ENCODE measurements at regions not wholly inside any gene's neighbourhood (a gene's known extent, or its start where the extent isn't known, plus 50 kb on each side); places are given as distances from the start of the nearest gene placed in this dataset.

GRCh38 chr1:157360023-157360390 lies 192.3 kb downstream of the FCRL5 start:
- intact Hi-C loops (cut with DNase I): no loop called here

GRCh38 chr1:157359314-157360022 lies 192.8 kb downstream of the FCRL5 start:
- no peaks in the 10 kb centered on the region for H3K4me1 ChIP-seq (replicated peaks)
- no peaks in the 10 kb centered on the region for H3K27me3 ChIP-seq (replicated peaks; ENCODE audit: insufficient read depth)
- no peak overlapping the region for H3K27ac ChIP-seq
- no peak for DNase-seq (ENCODE audit: low spot score)
- no peaks in the 10 kb centered on the region for H3K9me3 ChIP-seq
- H3K4me3 ChIP-seq: no peak overlapping the region
- intact Hi-C loops (cut with DNase I): no loop called here
- TF ChIP-seq CTCF (IDR thresholded peaks at IDR 0.05) (no peak), POLR2AphosphoS5 (IDR thresholded peaks at IDR 0.05) (no peak), POLR2A (IDR thresholded peaks at IDR 0.05) (no peak)
- no peaks in the 10 kb centered on the region for H3K36me3 ChIP-seq
- 87% methylated on average over 4 of the region's 4 CpGs for WGBS

More at GRCh38 chr1:157360023-157360390, 192.3 kb downstream of the FCRL5 start:
- no peaks in the 10 kb centered on the region for H3K4me1 ChIP-seq (replicated peaks)
- H3K4me3 ChIP-seq: no peak overlapping the region
- no peaks in the 10 kb centered on the region for H3K27me3 ChIP-seq (replicated peaks; ENCODE audit: insufficient read depth)
- DNase-seq (ENCODE audit: low spot score): no peak
- H3K9me3 ChIP-seq: no peaks in the 10 kb centered on the region
- TF ChIP-seq POLR2AphosphoS5 (IDR thresholded peaks at IDR 0.05) (no peak), POLR2A (IDR thresholded peaks at IDR 0.05) (no peak), CTCF (IDR thresholded peaks at IDR 0.05) (no peak)
- H3K27ac ChIP-seq: no peak overlapping the region
- H3K36me3 ChIP-seq: no peaks in the 10 kb centered on the region

GRCh38 chr1:157357111-157357510 lies 195.2 kb downstream of the FCRL5 start:
- TF ChIP-seq CTCF (IDR thresholded peaks at IDR 0.05) (no peak), POLR2A (IDR thresholded peaks at IDR 0.05) (no peak), POLR2AphosphoS5 (IDR thresholded peaks at IDR 0.05) (no peak)
- DNase-seq (ENCODE audit: low spot score): no peak
- Histone ChIP-seq H3K36me3 (no peaks in the 10 kb centered on the region), H3K4me3 (no peak overlapping the region), H3K4me1 (replicated peaks) (no peaks in the 10 kb centered on the region), H3K27me3 (replicated peaks; ENCODE audit: insufficient read depth) (no peaks in the 10 kb centered on the region), H3K27ac (no peak overlapping the region), H3K9me3 (no peaks in the 10 kb centered on the region)
- intact Hi-C loops (cut with DNase I): no loop called here
- 79% methylated on average over 5 of the region's 5 CpGs for WGBS

GRCh38 chr1:157356601-157357000 lies 195.7 kb downstream of the FCRL5 start:
- H3K27me3 ChIP-seq (replicated peaks; ENCODE audit: insufficient read depth): no peaks in the 10 kb centered on the region
- no peak overlapping the region for H3K27ac ChIP-seq
- no peak for DNase-seq (ENCODE audit: low spot score)
- no peaks in the 10 kb centered on the region for H3K36me3 ChIP-seq
- intact Hi-C loops (cut with DNase I): no loop called here
- no peak overlapping the region for H3K4me3 ChIP-seq
- 90% methylated on average over 3 of the region's 3 CpGs for WGBS
- TF ChIP-seq POLR2AphosphoS5 (IDR thresholded peaks at IDR 0.05) (no peak), POLR2A (IDR thresholded peaks at IDR 0.05) (no peak), CTCF (IDR thresholded peaks at IDR 0.05) (no peak)
- H3K9me3 ChIP-seq: no peaks in the 10 kb centered on the region
- H3K4me1 ChIP-seq (replicated peaks): no peaks in the 10 kb centered on the region

- Histone ChIP-seq H3K4me1 (replicated peaks) (no peaks in the 10 kb centered on the region), H3K36me3 (no peaks in the 10 kb centered on the region), H3K4me3 (no peak overlapping the region), H3K27me3 (replicated peaks; ENCODE audit: insufficient read depth) (no peaks in the 10 kb centered on the region), H3K27ac (no peak overlapping the region), H3K9me3 (no peaks in the 10 kb centered on the region)
- DNase-seq (ENCODE audit: low spot score): no peak
- WGBS: 92% methylated on average over 2 of the region's 2 CpGs
- intact Hi-C loops (cut with DNase I): no loop called here
- TF ChIP-seq CTCF (IDR thresholded peaks at IDR 0.05) (no peak), POLR2A (IDR thresholded peaks at IDR 0.05) (no peak), POLR2AphosphoS5 (IDR thresholded peaks at IDR 0.05) (no peak)
Measured at GRCh38 chr1:157353546-157353945, 198.8 kb downstream of the FCRL5 start.

Data from prostate gland (tissue), 2 donors.